Endodermal cell (in vitro differentiated cells): ENCODE measurements at regions not wholly inside any gene's neighbourhood (a gene's known extent, or its start where the extent isn't known, plus 50 kb on each side); places are given as distances from the start of the nearest gene placed in this dataset.

ENCODE experiments used
- DNase-seq: peaks from one replicate; pipeline ENCODE4 v3.0.0-alpha.2; 2017
- H3K27ac ChIP-seq: 2 replicates; pipeline ENCODE4 v1.5.1; 2013; ENCODE audit warnings: mild to moderate bottlenecking, low read depth, low read length, moderate library complexity
- H3K27me3 ChIP-seq: 2 replicates; pipeline ENCODE4 v1.6.1; 2013; ENCODE audit warnings: mild to moderate bottlenecking, low read length, moderate library complexity; ENCODE audit not compliant: insufficient read depth, control insufficient read depth, poor library complexity, severe bottlenecking
- H3K36me3 ChIP-seq: 2 replicates; pipeline ENCODE4 v1.7.0; 2013; ENCODE audit warnings: mild to moderate bottlenecking, low read length, moderate library complexity; ENCODE audit not compliant: control insufficient read depth, insufficient read depth
- H3K4me1 ChIP-seq: one replicate; pipeline ENCODE4 v1.7.0; 2013; ENCODE audit warnings: low read length; ENCODE audit not compliant: control insufficient read depth, insufficient read depth
- H3K4me3 ChIP-seq: 2 replicates; pipeline ENCODE4 v1.5.1; 2013; ENCODE audit warnings: mild to moderate bottlenecking, low read length, moderate library complexity
- H3K9ac ChIP-seq: 2 replicates; pipeline ENCODE4 v1.6.1; 2013; ENCODE audit warnings: mild to moderate bottlenecking, low read length, moderate library complexity; ENCODE audit not compliant: poor library complexity, severe bottlenecking; ENCODE audit errors: extremely low read depth
- H3K9me3 ChIP-seq: 2 replicates; pipeline ENCODE4 v1.6.1; 2013; ENCODE audit warnings: mild to moderate bottlenecking, low read length, moderate library complexity; ENCODE audit not compliant: control insufficient read depth
- H3K27ac Mint-ChIP-seq: 2 replicates; pipeline ENCODE4 v1.8.0; 2020; ENCODE audit warnings: mixed read lengths
- H3K27me3 Mint-ChIP-seq: 2 replicates; pipeline ENCODE4 v1.8.0; 2021; ENCODE audit warnings: mild to moderate bottlenecking, mixed read lengths; ENCODE audit not compliant: insufficient read depth
- H3K36me3 Mint-ChIP-seq: 2 replicates; pipeline ENCODE4 v1.8.0; 2020; ENCODE audit warnings: low read depth, mixed read lengths
- H3K4me1 Mint-ChIP-seq: 2 replicates; pipeline ENCODE4 v1.8.0; 2020; ENCODE audit warnings: mixed read lengths
- H3K4me3 Mint-ChIP-seq: 2 replicates; pipeline ENCODE4 v1.8.0; 2020; ENCODE audit warnings: mild to moderate bottlenecking, moderate library complexity, mixed read lengths
- H3K9me3 Mint-ChIP-seq: 2 replicates; pipeline ENCODE4 v1.8.0; 2020; ENCODE audit warnings: mild to moderate bottlenecking, mixed read lengths
- CTCF ChIP-seq: fragments of 200-600 bp; sonication (generic); conservative IDR thresholded peaks from 2 replicates; pipeline ENCODE4 v1.5.0; 2021; ENCODE audit warnings: antibody characterized with exemption, mild to moderate bottlenecking
- WGBS, 2 experiments: methylation state at CpG; one replicate each; pipeline versions ENCODE4 v1.1.5 to v1.1.7; 2013; ENCODE audit warnings: missing lambda C conversion rate in 2 of 2, mixed read lengths in 1 of 2; ENCODE audit not compliant: insufficient coverage in 1 of 2, insufficient read length in 1 of 2; 5-methylcytosine and 5-hydroxymethylcytosine counted together

DNA sequence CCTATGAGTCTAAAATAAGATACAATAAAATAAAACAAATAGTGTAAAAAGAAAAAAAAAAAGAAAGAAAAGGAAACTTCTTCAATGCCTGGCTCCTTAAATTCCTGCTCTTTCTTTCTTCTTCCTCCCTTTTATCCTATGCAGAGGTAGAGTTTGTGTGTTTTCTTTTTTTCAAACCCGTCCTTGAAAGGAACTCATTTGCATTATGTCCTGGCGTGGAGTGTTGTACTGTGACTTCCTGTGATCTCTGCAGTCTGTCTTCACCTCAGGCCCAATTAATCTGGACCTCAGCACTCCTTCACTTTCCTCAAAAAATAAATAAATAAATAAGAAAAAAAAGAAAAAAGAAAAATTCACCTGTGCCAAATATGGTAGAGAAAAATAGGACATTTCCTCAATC is 541.9 kb upstream of the SPTLC3 start:
- Mint-ChIP-seq H3K27me3 (no peaks in the 10 kb centered on the region), H3K9me3 (no peaks in the 10 kb centered on the region), H3K36me3 (no peaks in the 10 kb centered on the region), H3K27ac (no peak overlapping the region), H3K4me3 (no peak overlapping the region), H3K4me1 (peaks cover 2% of the 10 kb centered on the region)
- H3K36me3 ChIP-seq = no peaks in the 10 kb centered on the region
- H3K27ac ChIP-seq = no peak overlapping the region
- H3K9me3 ChIP-seq = no peaks in the 10 kb centered on the region
- H3K27me3 ChIP-seq = no peaks in the 10 kb centered on the region
- no peak for TF ChIP-seq CTCF
- no peaks in the 10 kb centered on the region for H3K4me1 ChIP-seq
- DNase-seq = no peak
- no peak overlapping the region for H3K4me3 ChIP-seq
- no peak overlapping the region for H3K9ac ChIP-seq
- 90% methylated on average over 2 of the region's 2 CpGs; no CpG with 5 or more reads in 1 of the 2 experiments for WGBS, 2 experiments

DNA sequence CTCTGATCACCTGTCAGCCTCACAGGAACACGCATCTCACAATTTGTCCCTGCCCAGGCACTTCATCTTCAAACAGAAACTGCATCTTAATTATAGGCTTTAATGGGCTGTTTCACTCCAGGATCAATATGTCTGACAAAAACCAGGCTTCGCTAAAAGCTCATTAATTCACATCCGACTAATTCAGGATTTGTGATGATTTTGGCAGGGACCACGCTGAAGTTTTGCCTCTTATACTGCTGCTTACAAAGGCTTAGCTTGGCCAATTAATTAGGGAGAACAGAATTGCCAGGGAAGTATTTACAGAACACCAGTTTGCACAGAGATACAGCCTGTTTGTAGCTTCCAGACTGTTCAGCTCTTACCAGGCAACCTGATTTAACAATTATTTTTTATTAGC is 541.0 kb upstream of the SPTLC3 start:
- no peak for TF ChIP-seq CTCF
- Histone ChIP-seq H3K9me3 (no peaks in the 10 kb centered on the region), H3K9ac (no peak overlapping the region), H3K27ac (no peak overlapping the region), H3K4me3 (no peak overlapping the region), H3K27me3 (no peaks in the 10 kb centered on the region), H3K4me1 (no peaks in the 10 kb centered on the region), H3K36me3 (no peaks in the 10 kb centered on the region)
- Mint-ChIP-seq H3K36me3 (no peaks in the 10 kb centered on the region), H3K4me1 (peaks cover 2% of the 10 kb centered on the region), H3K4me3 (no peak overlapping the region), H3K27ac (no peak overlapping the region), H3K9me3 (no peaks in the 10 kb centered on the region), H3K27me3 (no peaks in the 10 kb centered on the region)
- WGBS, 2 experiments = 92% methylated on average over 4 of the region's 4 CpGs
- no peak for DNase-seq

- no peaks in the 10 kb centered on the region for H3K36me3 Mint-ChIP-seq
Measured at GRCh38 chr20:12482661-12483060, 526.1 kb upstream of the SPTLC3 start.

More at GRCh38 chr20:12482661-12483060, 526.1 kb upstream of the SPTLC3 start:
- DNase-seq = no peak
- Mint-ChIP-seq H3K4me1 (no peaks in the 10 kb centered on the region), H3K27me3 (no peaks in the 10 kb centered on the region), H3K4me3 (no peak overlapping the region), H3K27ac (no peak overlapping the region), H3K9me3 (peaks cover 5% of the 10 kb centered on the region)
- Histone ChIP-seq H3K36me3 (no peaks in the 10 kb centered on the region), H3K9ac (no peak overlapping the region), H3K27me3 (no peaks in the 10 kb centered on the region), H3K27ac (no peak overlapping the region), H3K9me3 (no peaks in the 10 kb centered on the region), H3K4me3 (no peak overlapping the region), H3K4me1 (no peaks in the 10 kb centered on the region)
- no peak for TF ChIP-seq CTCF
- 95% methylated on average over 2 of the region's 2 CpGs; no CpG with 5 or more reads in 1 of the 2 experiments for WGBS, 2 experiments
